ENCODE measurements at regions not wholly inside any gene's neighbourhood (a gene's known extent, or its start where the extent isn't known, plus 50 kb on each side); places are given as distances from the start of the nearest gene placed in this dataset.

- TF ChIP-seq CTCF (IDR thresholded peaks at IDR 0.05; ENCODE audit: control insufficient read depth, insufficient read depth, low read depth, low read length, missing control alignments), result no peak
- H3K4me3 ChIP-seq (ENCODE audit: control insufficient read depth, low read depth, low read length), result no peak overlapping the region
- no peak for DNase-seq (ENCODE audit: low read depth)
Measured at GRCh38 chr1:208640295-208640694, 396.1 kb upstream of the PLXNA2 start.

- no peak for TF ChIP-seq CTCF (IDR thresholded peaks at IDR 0.05; ENCODE audit: control insufficient read depth, insufficient read depth, low read depth, low read length, missing control alignments)
- DNase-seq (ENCODE audit: low read depth), result no peak
- H3K4me3 ChIP-seq (ENCODE audit: control insufficient read depth, low read depth, low read length), result no peak overlapping the region
Measured at GRCh38 chr1:208641579-208642280, 397.5 kb upstream of the PLXNA2 start.

GRCh38 chr1:208643005-208643597 is 398.9 kb upstream of the PLXNA2 start:
- no peak for DNase-seq (ENCODE audit: low read depth)
- no peak overlapping the region for H3K4me3 ChIP-seq (ENCODE audit: control insufficient read depth, low read depth, low read length)
- no peak for TF ChIP-seq CTCF (IDR thresholded peaks at IDR 0.05; ENCODE audit: control insufficient read depth, insufficient read depth, low read depth, low read length, missing control alignments)

GRCh38 chr1:208644401-208645160 is 400.4 kb upstream of the PLXNA2 start:
- TF ChIP-seq CTCF (IDR thresholded peaks at IDR 0.05; ENCODE audit: control insufficient read depth, insufficient read depth, low read depth, low read length, missing control alignments), result no peak
- DNase-seq (ENCODE audit: low read depth), result no peak
- no peak overlapping the region for H3K4me3 ChIP-seq (ENCODE audit: control insufficient read depth, low read depth, low read length)

GRCh38 chr1:208646431-208646830 is 402.2 kb upstream of the PLXNA2 start:
- H3K4me3 ChIP-seq (ENCODE audit: control insufficient read depth, low read depth, low read length), result no peak overlapping the region
- DNase-seq (ENCODE audit: low read depth), result no peak
- TF ChIP-seq CTCF (IDR thresholded peaks at IDR 0.05; ENCODE audit: control insufficient read depth, insufficient read depth, low read depth, low read length, missing control alignments), result no peak

- no peak for DNase-seq (ENCODE audit: low read depth)
- no peak overlapping the region for H3K4me3 ChIP-seq (ENCODE audit: control insufficient read depth, low read depth, low read length)
- TF ChIP-seq CTCF (IDR thresholded peaks at IDR 0.05; ENCODE audit: control insufficient read depth, insufficient read depth, low read depth, low read length, missing control alignments), result no peak
Measured at GRCh38 chr1:208648146-208648545, 404.0 kb upstream of the PLXNA2 start.

Measured in AG09309 (cell line).